Endodermal cell (in vitro differentiated cells): ENCODE measurements at regions not wholly inside any gene's neighbourhood (a gene's known extent, or its start where the extent isn't known, plus 50 kb on each side); places are given as distances from the start of the nearest gene placed in this dataset.

Experiments
- DNase-seq: peaks from one replicate; pipeline ENCODE4 v3.0.0-alpha.2; 2017
- H3K27ac ChIP-seq: 2 replicates; pipeline ENCODE4 v1.5.1; 2013; ENCODE audit warnings: mild to moderate bottlenecking, low read depth, low read length, moderate library complexity
- H3K27me3 ChIP-seq: 2 replicates; pipeline ENCODE4 v1.6.1; 2013; ENCODE audit warnings: mild to moderate bottlenecking, low read length, moderate library complexity; ENCODE audit not compliant: insufficient read depth, control insufficient read depth, poor library complexity, severe bottlenecking
- H3K36me3 ChIP-seq: 2 replicates; pipeline ENCODE4 v1.7.0; 2013; ENCODE audit warnings: mild to moderate bottlenecking, low read length, moderate library complexity; ENCODE audit not compliant: control insufficient read depth, insufficient read depth
- H3K4me1 ChIP-seq: one replicate; pipeline ENCODE4 v1.7.0; 2013; ENCODE audit warnings: low read length; ENCODE audit not compliant: control insufficient read depth, insufficient read depth
- H3K4me3 ChIP-seq: 2 replicates; pipeline ENCODE4 v1.5.1; 2013; ENCODE audit warnings: mild to moderate bottlenecking, low read length, moderate library complexity
- H3K9ac ChIP-seq: 2 replicates; pipeline ENCODE4 v1.6.1; 2013; ENCODE audit warnings: mild to moderate bottlenecking, low read length, moderate library complexity; ENCODE audit not compliant: poor library complexity, severe bottlenecking; ENCODE audit errors: extremely low read depth
- H3K9me3 ChIP-seq: 2 replicates; pipeline ENCODE4 v1.6.1; 2013; ENCODE audit warnings: mild to moderate bottlenecking, low read length, moderate library complexity; ENCODE audit not compliant: control insufficient read depth
- H3K27ac Mint-ChIP-seq: 2 replicates; pipeline ENCODE4 v1.8.0; 2020; ENCODE audit warnings: mixed read lengths
- H3K27me3 Mint-ChIP-seq: 2 replicates; pipeline ENCODE4 v1.8.0; 2021; ENCODE audit warnings: mild to moderate bottlenecking, mixed read lengths; ENCODE audit not compliant: insufficient read depth
- H3K36me3 Mint-ChIP-seq: 2 replicates; pipeline ENCODE4 v1.8.0; 2020; ENCODE audit warnings: low read depth, mixed read lengths
- H3K4me1 Mint-ChIP-seq: 2 replicates; pipeline ENCODE4 v1.8.0; 2020; ENCODE audit warnings: mixed read lengths
- H3K4me3 Mint-ChIP-seq: 2 replicates; pipeline ENCODE4 v1.8.0; 2020; ENCODE audit warnings: mild to moderate bottlenecking, moderate library complexity, mixed read lengths
- H3K9me3 Mint-ChIP-seq: 2 replicates; pipeline ENCODE4 v1.8.0; 2020; ENCODE audit warnings: mild to moderate bottlenecking, mixed read lengths
- CTCF ChIP-seq: fragments of 200-600 bp; sonication (generic); conservative IDR thresholded peaks from 2 replicates; pipeline ENCODE4 v1.5.0; 2021; ENCODE audit warnings: antibody characterized with exemption, mild to moderate bottlenecking
- WGBS, 2 experiments: methylation state at CpG; one replicate each; pipeline versions ENCODE4 v1.1.5 to v1.1.7; 2013; ENCODE audit warnings: missing lambda C conversion rate in 2 of 2, mixed read lengths in 1 of 2; ENCODE audit not compliant: insufficient coverage in 1 of 2, insufficient read length in 1 of 2; 5-methylcytosine and 5-hydroxymethylcytosine counted together

GRCh38 chr1:96411006-96411405 lies 310.6 kb upstream of the PTBP2 start:
- Histone ChIP-seq H3K36me3 (no peaks in the 10 kb centered on the region), H3K4me1 (peaks cover 3% of the 10 kb centered on the region), H3K9me3 (no peaks in the 10 kb centered on the region), H3K4me3 (no peak overlapping the region), H3K9ac (no peak overlapping the region), H3K27ac (no peak overlapping the region), H3K27me3 (no peaks in the 10 kb centered on the region)
- Mint-ChIP-seq H3K36me3 (no peaks in the 10 kb centered on the region), H3K4me1 (no peaks in the 10 kb centered on the region), H3K27me3 (no peaks in the 10 kb centered on the region), H3K4me3 (no peak overlapping the region), H3K27ac (no peak overlapping the region), H3K9me3 (no peaks in the 10 kb centered on the region)
- no peak for DNase-seq
- WGBS, 2 experiments: 85 to 100% methylated on average over 1 of the region's 2 CpGs
- TF ChIP-seq CTCF: no peak

GRCh38 chr1:96414598-96414997 lies 307.0 kb upstream of the PTBP2 start:
- no peaks in the 10 kb centered on the region for H3K4me1 Mint-ChIP-seq
- 91 to 100% methylated on average over 2 to 6 of the region's 6 CpGs for WGBS, 2 experiments
- Histone ChIP-seq H3K4me1 (no peaks in the 10 kb centered on the region), H3K4me3 (no peak overlapping the region), H3K9me3 (no peaks in the 10 kb centered on the region), H3K27me3 (no peaks in the 10 kb centered on the region), H3K36me3 (no peaks in the 10 kb centered on the region), H3K9ac (no peak overlapping the region), H3K27ac (no peak overlapping the region)
- H3K27me3 Mint-ChIP-seq: no peaks in the 10 kb centered on the region
- no peak overlapping the region for H3K27ac Mint-ChIP-seq
- DNase-seq: no peak
- no peaks in the 10 kb centered on the region for H3K36me3 Mint-ChIP-seq
- no peak for TF ChIP-seq CTCF
- no peak overlapping the region for H3K4me3 Mint-ChIP-seq
- no peaks in the 10 kb centered on the region for H3K9me3 Mint-ChIP-seq

GRCh38 chr1:96416111-96416595 lies 305.4 kb upstream of the PTBP2 start:
- Mint-ChIP-seq H3K36me3 (no peaks in the 10 kb centered on the region), H3K9me3 (no peaks in the 10 kb centered on the region), H3K4me3 (no peak overlapping the region), H3K27ac (no peak overlapping the region), H3K4me1 (no peaks in the 10 kb centered on the region), H3K27me3 (no peaks in the 10 kb centered on the region)
- Histone ChIP-seq H3K9me3 (no peaks in the 10 kb centered on the region), H3K4me1 (no peaks in the 10 kb centered on the region), H3K27ac (no peak overlapping the region), H3K9ac (no peak overlapping the region), H3K36me3 (no peaks in the 10 kb centered on the region), H3K4me3 (no peak overlapping the region), H3K27me3 (no peaks in the 10 kb centered on the region)
- WGBS, 2 experiments: 93 to 94% methylated on average over 5 of the region's 5 CpGs
- no peak for TF ChIP-seq CTCF
- no peak for DNase-seq
